ENCODE measurements at regions not wholly inside any gene's neighbourhood (a gene's known extent, or its start where the extent isn't known, plus 50 kb on each side); places are given as distances from the start of the nearest gene placed in this dataset.

DNA sequence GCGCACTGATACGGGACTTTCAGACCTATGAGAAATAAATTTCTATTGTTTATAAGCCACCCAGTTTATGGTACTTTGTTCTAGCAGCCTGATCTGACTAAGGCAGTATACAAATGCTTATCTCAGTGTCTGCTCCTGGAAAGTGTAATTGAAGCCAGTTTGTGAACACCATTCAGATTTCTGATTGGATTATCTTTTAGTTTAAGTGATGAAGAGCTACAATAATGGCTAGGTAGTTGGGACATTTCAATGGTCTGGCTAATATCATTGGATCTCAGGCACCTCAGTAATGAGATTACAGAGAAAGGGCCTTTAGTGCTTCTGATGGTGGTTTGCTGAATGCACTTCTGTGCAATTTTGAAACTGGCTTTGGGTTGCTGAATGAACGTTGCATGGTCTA, 133.5 kb downstream of the PSAT1 start:
- H2BK5ac ChIP-seq (ENCODE audit: low read depth, low read length): no peak overlapping the region
- H3K27ac ChIP-seq (ENCODE audit: low read depth, low read length): no peak overlapping the region
- H3K23me2 ChIP-seq (ENCODE audit: low read depth, low read length): no peaks in the 10 kb centered on the region
- no peak overlapping the region for H4K91ac ChIP-seq (replicated peaks; ENCODE audit: insufficient read length, low read length)
- H2BK12ac ChIP-seq (ENCODE audit: low read depth, low read length): no peak overlapping the region
- no peaks in the 10 kb centered on the region for H3K4me1 ChIP-seq (replicated peaks in 1 of 4; ENCODE audit: control insufficient read depth in 3 of 4, insufficient read depth in 4 of 4, low read length in 3 of 4)
- H3K23ac ChIP-seq (ENCODE audit: insufficient read length): no peak overlapping the region
- no peak for TF ChIP-seq CHD7 (IDR thresholded peaks at IDR 0.05; ENCODE audit: insufficient replicate concordance, low read length)
- no peak overlapping the region for H2BK120ac ChIP-seq (replicated peaks; ENCODE audit: low read depth, low read length)
- FAIRE-seq: no peak
- H3K36me3 ChIP-seq (ENCODE audit: control insufficient read depth in 2 of 4, insufficient read depth in 4 of 4, low read length in 3 of 4): 0 out of 8 replicates have a peak, but pooled peaks cover 0 to 3% (median 0%) of the 10 kb centered on the region in 4 experiments
- H3K9me3 ChIP-seq (ENCODE audit: insufficient read depth in 2 of 2, low read depth in 1 of 2, low read length in 1 of 2): peaks cover 3 to 8% of the 10 kb centered on the region in 2 experiments
- H4K8ac ChIP-seq (ENCODE audit: extremely low read depth, insufficient read depth, low read length): no peak overlapping the region
- H3K79me1 ChIP-seq (ENCODE audit: low read depth, low read length): no peaks in the 10 kb centered on the region
- H3K79me2 ChIP-seq (ENCODE audit: control insufficient read depth in 1 of 2, insufficient read depth in 2 of 2, low read length in 2 of 2): no peaks in the 10 kb centered on the region
- H2AK5ac ChIP-seq (ENCODE audit: low read depth, low read length): no peak overlapping the region
- CTCF ChIA-PET (ENCODE audit: partially characterized antibody): interaction anchor here (0.9 kb wide), 1 partner anchor 13 kb away, joined by 3 read pairs; no protein-coding TSS in a partner anchor
- no peaks in the 10 kb centered on the region for H4K20me1 ChIP-seq (replicated peaks in 1 of 2; ENCODE audit: control insufficient read depth in 1 of 2, insufficient read depth in 2 of 2, low read length in 2 of 2)
- H2BK20ac ChIP-seq (ENCODE audit: low read length): no peak overlapping the region
- no peak overlapping the region for H3K9ac ChIP-seq (replicated peaks in 1 of 4; ENCODE audit: extremely low read depth in 1 of 4, low read depth in 3 of 4, low read length in 3 of 4)
- POLR2A ChIA-PET (ENCODE audit: partially characterized antibody): no interaction called here
- H4K5ac ChIP-seq (ENCODE audit: insufficient read length, low read depth, low read length): no peak overlapping the region
- no peak overlapping the region for H3K4ac ChIP-seq (replicated peaks; ENCODE audit: insufficient read length, low read depth, low read length)
- 90% methylated on average over 3 of the region's 3 CpGs; no CpG with 5 or more reads in 1 of the 2 experiments for WGBS, 2 experiments (ENCODE audit: extremely low coverage in 1 of 2, insufficient coverage in 1 of 2, insufficient read length in 1 of 2, insufficient replicate concordance in 2 of 2, low coverage in 1 of 2, low lambda C conversion rate in 2 of 2, missing lambda C conversion rate in 1 of 2)
- no peak overlapping the region for H3K4me3 ChIP-seq (ENCODE audit: extremely low read depth in 1 of 4, insufficient read depth in 2 of 4, low read depth in 3 of 4, low read length in 4 of 4)
- no peaks in the 10 kb centered on the region for H3K27me3 ChIP-seq (replicated peaks in 1 of 4; ENCODE audit: control insufficient read depth in 3 of 4, extremely low read depth in 1 of 4, insufficient read depth in 3 of 4, low read length in 3 of 4)
- no peak overlapping the region for H3K56ac ChIP-seq (replicated peaks; ENCODE audit: insufficient read length, low read depth, low read length)
- no peak overlapping the region for H2AFZ ChIP-seq (ENCODE audit: low read length)
- H3K18ac ChIP-seq (ENCODE audit: extremely low read depth, low read length): no peak overlapping the region
- no peak overlapping the region for H3K4me2 ChIP-seq (ENCODE audit: insufficient read depth in 1 of 2, low read depth in 2 of 2, low read length in 2 of 2)
- no peak for DNase-seq (ENCODE audit: low read depth in 1 of 2, low spot score in 2 of 2)
- H3K14ac ChIP-seq (ENCODE audit: insufficient read length): no peak overlapping the region
- no peak overlapping the region for H2BK15ac ChIP-seq (ENCODE audit: low read length)
